GM23338 (cell line): ENCODE measurements at regions not wholly inside any gene's neighbourhood (a gene's known extent, or its start where the extent isn't known, plus 50 kb on each side); places are given as distances from the start of the nearest gene placed in this dataset.

Source experiments
- ATAC-seq: fragments of 200-7000 bp; cut with Tn5 transposase; 3 replicates; pipeline ENCODE4 v1.9.1; 2020
- DNase-seq: peaks from one replicate; pipeline ENCODE4 v3.0.0-alpha.2; 2015; ENCODE audit warnings: low spot score
- H2AFZ ChIP-seq: fragments of 200-600 bp; sonication (generic); 2 replicates; pipeline ENCODE4 v1.8.0; 2016; ENCODE audit warnings: antibody characterized with exemption, mild to moderate bottlenecking, moderate library complexity
- H3F3A ChIP-seq: fragments of 200-600 bp; sonication (generic); replicated peaks from 2 replicates; pipeline ENCODE4 v1.8.0; 2017; ENCODE audit warnings: antibody characterized with exemption, mixed run types, low read depth
- H3K27ac ChIP-seq: fragments of 200-600 bp; sonication (generic); 2 replicates; pipeline ENCODE4 v1.6.1; 2016; ENCODE audit warnings: low read depth
- H3K27me3 ChIP-seq: fragments of 200-600 bp; sonication (generic); 2 replicates; pipeline ENCODE4 v1.8.0; 2016; ENCODE audit warnings: mild to moderate bottlenecking, mixed run types, moderate library complexity; ENCODE audit not compliant: insufficient read depth
- H3K36me3 ChIP-seq: fragments of 200-600 bp; sonication (generic); 2 replicates; pipeline ENCODE4 v1.8.0; 2016; ENCODE audit warnings: mild to moderate bottlenecking; ENCODE audit not compliant: insufficient read depth
- H3K4me1 ChIP-seq: fragments of 200-600 bp; sonication (generic); 2 replicates; pipeline ENCODE4 v1.8.0; 2016; ENCODE audit warnings: mild to moderate bottlenecking, moderate library complexity; ENCODE audit not compliant: insufficient read depth
- H3K4me2 ChIP-seq: fragments of 200-600 bp; sonication (generic); 2 replicates; pipeline ENCODE4 v1.7.1; 2017; ENCODE audit warnings: mixed run types
- H3K4me3 ChIP-seq: fragments of 200-600 bp; sonication (generic); 2 replicates; pipeline ENCODE4 v1.6.1; 2016; ENCODE audit warnings: mixed run types
- H3K79me2 ChIP-seq: fragments of 200-600 bp; sonication (generic); replicated peaks from 2 replicates; pipeline ENCODE4 v1.8.0; 2017; ENCODE audit warnings: mild to moderate bottlenecking; ENCODE audit not compliant: insufficient read depth
- H3K9me2 ChIP-seq: fragments of 200-600 bp; sonication (generic); 2 replicates; pipeline ENCODE4 v1.8.0; 2017; ENCODE audit not compliant: insufficient read depth
- H4K20me1 ChIP-seq: fragments of 200-600 bp; sonication (generic); replicated peaks from 2 replicates; pipeline ENCODE4 v1.8.0; 2017; ENCODE audit warnings: mild to moderate bottlenecking; ENCODE audit not compliant: insufficient read depth
- H3K27ac Mint-ChIP-seq: 2 replicates; pipeline ENCODE4 v1.8.0; 2020; ENCODE audit warnings: inconsistent platforms, mild to moderate bottlenecking, moderate library complexity, mixed read lengths
- H3K27me3 Mint-ChIP-seq: 3 replicates; pipeline ENCODE4 v1.8.0; 2022; ENCODE audit warnings: low read depth, mild to moderate bottlenecking, moderate library complexity, mixed read lengths, inconsistent platforms; ENCODE audit not compliant: insufficient read depth, poor library complexity
- H3K36me3 Mint-ChIP-seq: 3 replicates; pipeline ENCODE4 v1.8.0; 2021; ENCODE audit warnings: low read depth, mild to moderate bottlenecking, inconsistent platforms, moderate library complexity, mixed read lengths
- H3K4me1 Mint-ChIP-seq: 3 replicates; pipeline ENCODE4 v1.8.0; 2020; ENCODE audit warnings: mild to moderate bottlenecking, inconsistent platforms, mixed read lengths
- H3K4me3 Mint-ChIP-seq: 3 replicates; pipeline ENCODE4 v1.8.0; 2021; ENCODE audit warnings: moderate library complexity, mild to moderate bottlenecking, inconsistent platforms, mixed read lengths
- H3K9me3 Mint-ChIP-seq: 3 replicates; pipeline ENCODE4 v1.8.0; 2020; ENCODE audit warnings: moderate library complexity, mild to moderate bottlenecking, inconsistent platforms, mixed read lengths
- CREB1 ChIP-seq: fragments of 250-450 bp; sonication (Bioruptor Pico); IDR thresholded peaks from 2 replicates; pipeline ENCODE4 v1.5.0; 2020; ENCODE audit warnings: low read depth, mild to moderate bottlenecking, moderate library complexity
- CTCF ChIP-seq, 2 experiments: fragments of 200-600 bp in 1 of 2; sonication (generic) in 1 of 2; conservative IDR thresholded peaks; 2 replicates each; pipeline versions ENCODE4 v1.5.1 to v1.6.1; 2016 to 2017; ENCODE audit warnings: antibody characterized with exemption in 2 of 2, low read depth in 2 of 2, mild to moderate bottlenecking in 2 of 2, moderate library complexity in 1 of 2
- ETS1 ChIP-seq: IDR thresholded peaks from 2 replicates; pipeline ENCODE4 v1.6.1; 2016; ENCODE audit warnings: antibody characterized with exemption
- EZH2 ChIP-seq: fragments of 200-600 bp; sonication (generic); IDR thresholded peaks from one replicate; pipeline ENCODE4 v1.8.0; 2017; ENCODE audit warnings: antibody characterized with exemption, mild to moderate bottlenecking, low read depth; ENCODE audit not compliant: unreplicated experiment
- EZH2phosphoT487 ChIP-seq: fragments of 200-600 bp; sonication (generic); IDR thresholded peaks from one replicate; pipeline ENCODE4 v1.8.1; 2018; ENCODE audit warnings: antibody characterized with exemption; ENCODE audit not compliant: unreplicated experiment
- JUNB ChIP-seq: IDR thresholded peaks from one replicate; pipeline ENCODE4 v1.6.1; 2016; ENCODE audit warnings: antibody characterized with exemption; ENCODE audit not compliant: unreplicated experiment
- NANOG ChIP-seq: IDR thresholded peaks from 2 replicates; pipeline ENCODE4 v1.6.1; 2016; ENCODE audit warnings: antibody characterized with exemption, borderline replicate concordance
- POLR2AphosphoS5 ChIP-seq: IDR thresholded peaks from 2 replicates; pipeline ENCODE4 v1.6.1; 2016; ENCODE audit warnings: antibody characterized with exemption, low read depth
- STAT1 ChIP-seq: IDR thresholded peaks from one replicate; pipeline ENCODE4 v1.6.1; 2016; ENCODE audit warnings: antibody characterized with exemption; ENCODE audit not compliant: unreplicated experiment
- ZNF114 ChIP-seq: fragments of 250-450 bp; sonication (Bioruptor Pico); IDR thresholded peaks from 2 replicates; pipeline ENCODE4 v1.5.0; 2020; ENCODE audit warnings: mild to moderate bottlenecking, moderate library complexity
- ZNF462 ChIP-seq: fragments of 250-450 bp; sonication (Bioruptor Pico); IDR thresholded peaks from 2 replicates; pipeline ENCODE4 v1.5.0; 2020; ENCODE audit warnings: mild to moderate bottlenecking, moderate library complexity

GRCh38 chr2:3073704-3074103 lies 303.9 kb downstream of the EIPR1 start (continued):
- no peak for TF ChIP-seq EZH2
- no peak for TF ChIP-seq NANOG
- TF ChIP-seq EZH2phosphoT487, result no peak
- no peak for TF ChIP-seq CTCF (conservative IDR thresholded peaks at IDR 0.05; ENCODE audit: low read depth in 2 of 2)
- no peak for TF ChIP-seq ETS1
- TF ChIP-seq POLR2AphosphoS5, result no peak
- TF ChIP-seq STAT1, result no peak

- H3K4me3 Mint-ChIP-seq, result no peak overlapping the region
- Histone ChIP-seq H3K27ac (no peak overlapping the region), H3K27me3 (no peaks in the 10 kb centered on the region), H2AFZ (no peak overlapping the region), H3K9me2 (peaks cover 8% of the 10 kb centered on the region; the same call in 1 of the 2 replicates), H3K4me3 (no peak overlapping the region), H3K4me2 (no peak overlapping the region), H3K79me2 (no peaks in the 10 kb centered on the region), H3K4me1 (no peaks in the 10 kb centered on the region), H3K36me3 (no peaks in the 10 kb centered on the region), H4K20me1 (no peaks in the 10 kb centered on the region), H3F3A (no peaks in the 10 kb centered on the region)
- no peak overlapping the region; the same call in 1 of the 2 replicates for H3K27ac Mint-ChIP-seq
- H3K9me3 Mint-ChIP-seq, result peaks cover 3% of the 10 kb centered on the region; the same call in 1 of the 3 replicates
- peaks cover 3% of the 10 kb centered on the region for H3K4me1 Mint-ChIP-seq
- no peak for DNase-seq
- peaks cover 6% of the 10 kb centered on the region for H3K27me3 Mint-ChIP-seq
- ATAC-seq, result no peak
- H3K36me3 Mint-ChIP-seq, result peaks cover 2% of the 10 kb centered on the region; the same call in 1 of the 3 replicates
- TF ChIP-seq EZH2phosphoT487 (no peak), EZH2 (no peak), CTCF (conservative IDR thresholded peaks at IDR 0.05; ENCODE audit: low read depth in 2 of 2) (no peak), CREB1 (CRISPR knock-in tag) (no peak), ZNF114 (CRISPR knock-in tag) (no peak), JUNB (no peak), ZNF462 (CRISPR knock-in tag) (no peak)
These were observed 304.5 kb downstream of the EIPR1 start for GRCh38 chr2:3073041-3073595.
